ENCODE measurements at regions not wholly inside any gene's neighbourhood (a gene's known extent, or its start where the extent isn't known, plus 50 kb on each side); places are given as distances from the start of the nearest gene placed in this dataset.

GRCh38 chrX:79568309-79568708, 201.2 kb upstream of the ITM2A start:
- Histone ChIP-seq H3K4me1 (ENCODE audit: control insufficient read depth, extremely low read depth, insufficient read depth, low read length) (no peaks in the 10 kb centered on the region), H3K27me3 (ENCODE audit: control insufficient read depth in 2 of 2, insufficient read depth in 2 of 2, low read length in 2 of 2) (no peaks in the 10 kb centered on the region), H3K4me3 (replicated peaks in 1 of 3; ENCODE audit: insufficient read depth in 1 of 3, low read depth in 1 of 3, low read length in 3 of 3) (no peak overlapping the region), H3K9me1 (replicated peaks; ENCODE audit: control insufficient read depth, extremely low read depth, insufficient read depth, low read length) (no peaks in the 10 kb centered on the region), H4K20me1 (replicated peaks; ENCODE audit: control insufficient read depth, extremely low read depth, insufficient read depth, low read length) (no peaks in the 10 kb centered on the region), H3K79me2 (ENCODE audit: control insufficient read depth, insufficient read depth, low read length) (no peaks in the 10 kb centered on the region), H3K9ac (replicated peaks; ENCODE audit: extremely low read depth, insufficient read depth, low read length) (no peak overlapping the region), H3K27ac (ENCODE audit: insufficient read depth, low read depth, low read length) (no peak overlapping the region), H3K9me3 (replicated peaks; ENCODE audit: control insufficient read depth, insufficient read depth, low read length) (no peaks in the 10 kb centered on the region), H3K36me3 (ENCODE audit: control insufficient read depth in 2 of 2, extremely low read depth in 1 of 2, insufficient read depth in 2 of 2, low read length in 2 of 2) (no peaks in the 10 kb centered on the region), H2AFZ (ENCODE audit: low read depth, low read length) (no peak overlapping the region), H3K4me2 (ENCODE audit: insufficient read depth, low read length) (no peak overlapping the region)
- BruUV-seq (replicated peaks), result no TSS peak
- dilution Hi-C loops (cut with MboI; ENCODE audit: extremely low pct_ligation_motif_present, low sequenced_read_pairs), result no loop called here
- ChIA-PET CTCF (no interaction called here), POLR2A (no interaction called here)
- DNase-seq (ENCODE audit: low read depth, low spot score) (no peak), FAIRE-seq (no peak)
- no peak for TF ChIP-seq FOS (IDR thresholded peaks at IDR 0.05; ENCODE audit: borderline replicate concordance, insufficient read depth, low read length)
- TF ChIP-seq MYC (IDR thresholded peaks at IDR 0.05; ENCODE audit: low read depth, low read length), result no peak
- TF ChIP-seq EZH2 (IDR thresholded peaks at IDR 0.05; ENCODE audit: borderline replicate concordance, low read depth, low read length, severe bottlenecking), result no peak
- no peak for TF ChIP-seq POLR2A (IDR thresholded peaks at IDR 0.05; ENCODE audit: low read depth, low read length)
- no peak for TF ChIP-seq MAX (IDR thresholded peaks at IDR 0.05; ENCODE audit: insufficient read depth, insufficient read length)
- TF ChIP-seq JUN (IDR thresholded peaks at IDR 0.05; ENCODE audit: borderline replicate concordance, insufficient read depth, insufficient read length, low read depth), result no peak
- TF ChIP-seq, protein P1, sequence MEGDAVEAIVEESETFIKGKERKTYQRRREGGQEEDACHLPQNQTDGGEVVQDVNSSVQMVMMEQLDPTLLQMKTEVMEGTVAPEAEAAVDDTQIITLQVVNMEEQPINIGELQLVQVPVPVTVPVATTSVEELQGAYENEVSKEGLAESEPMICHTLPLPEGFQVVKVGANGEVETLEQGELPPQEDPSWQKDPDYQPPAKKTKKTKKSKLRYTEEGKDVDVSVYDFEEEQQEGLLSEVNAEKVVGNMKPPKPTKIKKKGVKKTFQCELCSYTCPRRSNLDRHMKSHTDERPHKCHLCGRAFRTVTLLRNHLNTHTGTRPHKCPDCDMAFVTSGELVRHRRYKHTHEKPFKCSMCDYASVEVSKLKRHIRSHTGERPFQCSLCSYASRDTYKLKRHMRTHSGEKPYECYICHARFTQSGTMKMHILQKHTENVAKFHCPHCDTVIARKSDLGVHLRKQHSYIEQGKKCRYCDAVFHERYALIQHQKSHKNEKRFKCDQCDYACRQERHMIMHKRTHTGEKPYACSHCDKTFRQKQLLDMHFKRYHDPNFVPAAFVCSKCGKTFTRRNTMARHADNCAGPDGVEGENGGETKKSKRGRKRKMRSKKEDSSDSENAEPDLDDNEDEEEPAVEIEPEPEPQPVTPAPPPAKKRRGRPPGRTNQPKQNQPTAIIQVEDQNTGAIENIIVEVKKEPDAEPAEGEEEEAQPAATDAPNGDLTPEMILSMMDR (IDR thresholded peaks at IDR 0.05; ENCODE audit: extremely low read depth in 1 of 2, insufficient read depth in 1 of 2, low read depth in 1 of 2, low read length in 2 of 2), result no peak
- no peak for TF ChIP-seq POLR2AphosphoS5 (IDR thresholded peaks at IDR 0.05; ENCODE audit: insufficient read depth, low read depth, low read length)
- no peak for TF ChIP-seq GATA2 (IDR thresholded peaks at IDR 0.05; ENCODE audit: insufficient read depth, insufficient read length, low read depth, low read length)
- intact Hi-C loops (cut with micrococcal nuclease), result no loop called here
